ENCODE measurements at regions not wholly inside any gene's neighbourhood (a gene's known extent, or its start where the extent isn't known, plus 50 kb on each side); places are given as distances from the start of the nearest gene placed in this dataset.

- intact Hi-C loops (cut with DNase I; ENCODE audit: low total_unique reads) = loop anchor here (2.0 to 10.0 kb wide), 7 partner anchors 188 to 797 kb away; no protein-coding TSS in a partner anchor
- ATAC-seq = peak; percentile 52 to 54
- Histone ChIP-seq H3K27ac (peak overlapping the region; percentile 74 to 80 (median 79)), H3K9me3 (no peaks in the 10 kb centered on the region), H3K4me3 (peak overlapping the region; percentile 59 to 91 (median 71)), H3K36me3 (no peaks in the 10 kb centered on the region), H3K27me3 (no peaks in the 10 kb centered on the region), H3K4me1 (peaks cover 9 to 17% of the 10 kb centered on the region in 2 donors)
- in situ Hi-C loops (cut with MboI; ENCODE audit: low sequenced_read_pairs in 4 of 4) = loop anchor here (5.0 to 25.0 kb wide), 9 partner anchors 185 to 548 kb away; no protein-coding TSS in a partner anchor
- TF ChIP-seq POLR2A (IDR thresholded peaks at IDR 0.05) (peak; percentile 26 to 57), CTCF (IDR thresholded peaks at IDR 0.05 in 4 of 5, conservative IDR thresholded peaks at IDR 0.05 in 1 of 5) (peak; percentile 37 to 57 (median 44))
- peak in 1 of 2 donors; percentile 5 for DNase-seq
Measured at GRCh38 chr18:55779691-55780585, 191.9 kb upstream of the TCF4 start.

- ATAC-seq (peak; percentile 36 to 50), DNase-seq (no peak)
- H3K27ac ChIP-seq = peak overlapping the region; percentile 74 to 80 (median 79)
- H3K4me1 ChIP-seq = peaks cover 9 to 17% of the 10 kb centered on the region in 2 donors
- in situ Hi-C loops (cut with MboI; ENCODE audit: low sequenced_read_pairs in 4 of 4) = loop anchor here (5.0 to 25.0 kb wide), 6 partner anchors 184 to 544 kb away; no protein-coding TSS in a partner anchor
- peak overlapping the region; percentile 59 to 91 (median 71) for H3K4me3 ChIP-seq
- H3K9me3 ChIP-seq = no peaks in the 10 kb centered on the region
- no peaks in the 10 kb centered on the region for H3K27me3 ChIP-seq
- H3K36me3 ChIP-seq = no peaks in the 10 kb centered on the region
- no peak for TF ChIP-seq CTCF (IDR thresholded peaks at IDR 0.05 in 4 of 5, conservative IDR thresholded peaks at IDR 0.05 in 1 of 5)
- no peak for TF ChIP-seq POLR2A (IDR thresholded peaks at IDR 0.05)
- intact Hi-C loops (cut with DNase I; ENCODE audit: low total_unique reads) = loop anchor here (5.0 kb wide), 1 partner anchor 377 kb away; no protein-coding TSS in a partner anchor
Measured at GRCh38 chr18:55778788-55779690, 191.0 kb upstream of the TCF4 start.

DNA sequence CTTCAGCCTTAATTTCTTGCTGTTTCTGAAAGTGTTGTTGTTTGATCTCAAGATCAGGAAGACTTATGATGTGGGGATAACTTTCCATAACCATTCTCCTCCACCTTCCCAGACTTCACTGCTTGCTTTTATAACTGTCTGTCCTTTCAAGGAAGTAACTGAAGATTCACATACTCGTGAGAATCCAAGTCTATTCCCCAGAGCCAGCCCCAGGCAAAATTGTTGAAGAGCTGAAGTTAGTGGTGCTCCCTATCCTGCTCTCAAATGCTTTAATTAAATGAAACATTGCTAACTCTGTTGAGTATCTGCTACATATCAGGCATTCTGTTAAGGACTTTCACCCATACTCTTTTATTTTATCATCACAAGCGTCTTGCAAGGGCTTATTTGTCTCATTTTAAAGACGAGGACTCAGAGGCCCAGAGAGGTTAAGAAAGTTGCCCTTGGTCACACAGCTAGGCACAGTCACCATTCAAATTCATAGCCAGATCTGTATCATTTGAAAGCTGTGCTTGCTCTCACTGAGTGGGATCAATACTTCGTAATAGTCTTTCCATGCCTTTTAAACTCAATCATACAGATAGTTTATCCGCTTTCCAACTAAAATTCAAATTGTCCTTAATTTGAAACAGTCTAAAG, 189.8 kb upstream of the TCF4 start:
- in situ Hi-C loops (cut with MboI; ENCODE audit: low sequenced_read_pairs in 4 of 4) = loop anchor here (5.0 to 25.0 kb wide), 6 partner anchors 183 to 543 kb away; no protein-coding TSS in a partner anchor
- Histone ChIP-seq H3K4me1 (peaks cover 9 to 17% of the 10 kb centered on the region in 2 donors), H3K4me3 (no peak overlapping the region), H3K9me3 (no peaks in the 10 kb centered on the region), H3K27me3 (no peaks in the 10 kb centered on the region), H3K27ac (peak overlapping the region; percentile 74 to 80 (median 79)), H3K36me3 (no peaks in the 10 kb centered on the region)
- DNase-seq = no peak
- ATAC-seq = no peak
- intact Hi-C loops (cut with DNase I; ENCODE audit: low total_unique reads) = loop anchor here (5.0 kb wide), 1 partner anchor 375 kb away; no protein-coding TSS in a partner anchor
- TF ChIP-seq POLR2A (IDR thresholded peaks at IDR 0.05) = no peak
- TF ChIP-seq CTCF (IDR thresholded peaks at IDR 0.05 in 4 of 5, conservative IDR thresholded peaks at IDR 0.05 in 1 of 5) = no peak

DNA sequence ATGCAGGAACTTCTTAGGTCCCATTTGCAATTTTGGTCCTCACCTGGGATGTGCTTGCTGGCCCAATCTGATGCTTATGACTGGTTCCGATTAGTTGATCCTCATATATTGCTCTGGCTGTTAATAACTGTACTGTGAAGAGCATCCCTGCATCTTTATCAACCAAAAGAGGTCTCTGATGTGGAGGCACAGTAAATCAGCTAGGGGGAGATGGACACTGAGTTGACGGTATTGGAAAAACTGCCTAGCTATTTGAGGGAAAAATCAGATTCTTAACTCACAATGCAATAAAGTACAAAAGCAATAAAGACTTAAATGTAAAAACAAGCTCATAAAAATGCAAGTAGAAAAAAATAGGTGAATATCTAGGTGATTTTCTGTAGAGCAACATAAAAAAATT, 188.0 kb upstream of the TCF4 start:
- in situ Hi-C loops (cut with MboI; ENCODE audit: low sequenced_read_pairs in 4 of 4) (loop anchor here (5.0 to 25.0 kb wide), 6 partner anchors 181 to 541 kb away; no protein-coding TSS in a partner anchor), intact Hi-C loops (cut with DNase I; ENCODE audit: low total_unique reads) (loop anchor here (5.0 kb wide), 1 partner anchor 374 kb away; no protein-coding TSS in a partner anchor)
- ATAC-seq (no peak), DNase-seq (no peak)
- no peaks in the 10 kb centered on the region for H3K27me3 ChIP-seq
- H3K27ac ChIP-seq = no peak overlapping the region
- peaks cover 2 to 12% of the 10 kb centered on the region in 2 donors for H3K4me1 ChIP-seq
- no peaks in the 10 kb centered on the region for H3K36me3 ChIP-seq
- TF ChIP-seq POLR2A (IDR thresholded peaks at IDR 0.05) = no peak
- peak in 1 of 5 experiments; percentile 11 for TF ChIP-seq CTCF (IDR thresholded peaks at IDR 0.05 in 4 of 5, conservative IDR thresholded peaks at IDR 0.05 in 1 of 5)
- no peak overlapping the region for H3K4me3 ChIP-seq
- no peaks in the 10 kb centered on the region for H3K9me3 ChIP-seq

Data from gastrocnemius medialis (tissue), 4 donors.